GM03348 (cell line): ENCODE measurements at regions not wholly inside any gene's neighbourhood (a gene's known extent, or its start where the extent isn't known, plus 50 kb on each side); places are given as distances from the start of the nearest gene placed in this dataset.
"Not testable (repeated sequence)": the region's sequence is repeated elsewhere in the genome, so short reads cannot be mapped to it uniquely, and the experiment has no call there.

Experiments used
- DNase-seq: peaks from one replicate; pipeline ENCODE4 v3.0.0; 2012; ENCODE audit warnings: low spot score

GRCh38 chr3:112736805-112737566, 96.0 kb upstream of the CCDC80 start:
- no peak for DNase-seq

GRCh38 chr3:112736386-112736785, 95.4 kb upstream of the CCDC80 start:
- DNase-seq, result no peak

- DNase-seq, result no peak
Measured at GRCh38 chr3:112735926-112736325, 95.0 kb upstream of the CCDC80 start.

GRCh38 chr3:112734736-112735350, 93.9 kb upstream of the CCDC80 start:
- DNase-seq, result peak; percentile 74

GRCh38 chr3:112734171-112734570, 93.2 kb upstream of the CCDC80 start:
- peak; percentile 26 for DNase-seq

GRCh38 chr3:112730210-112730609, 89.3 kb upstream of the CCDC80 start:
- peak; percentile 20 for DNase-seq

- no peak for DNase-seq
Measured at GRCh38 chr3:112721231-112721630, 80.3 kb upstream of the CCDC80 start.

- DNase-seq, result no peak
Measured at GRCh38 chr3:112718967-112719366, 78.0 kb upstream of the CCDC80 start.

- no peak for DNase-seq
Measured at GRCh38 chr3:112718516-112718915, 77.6 kb upstream of the CCDC80 start.

- DNase-seq, result no peak
Measured at GRCh38 chr3:112709911-112710310, 69.0 kb upstream of the CCDC80 start.

GRCh38 chr3:112699436-112699978, 58.6 kb upstream of the CCDC80 start:
- peak; percentile 10 for DNase-seq

GRCh38 chr3:112698442-112698841, 57.5 kb upstream of the CCDC80 start:
- not testable (repeated sequence) for DNase-seq

- DNase-seq, result not testable (repeated sequence)
Measured at GRCh38 chr3:112696244-112696643, 55.3 kb upstream of the CCDC80 start.

GRCh38 chr3:112695377-112696108, 54.6 kb upstream of the CCDC80 start:
- DNase-seq, result not testable (repeated sequence)

GRCh38 chr3:112694906-112695305, 54.0 kb upstream of the CCDC80 start:
- not testable (repeated sequence) for DNase-seq

GRCh38 chr3:112693186-112693585, 52.2 kb upstream of the CCDC80 start:
- DNase-seq, result no peak
